GM18511 (cell line): ENCODE measurements at regions not wholly inside any gene's neighbourhood (a gene's known extent, or its start where the extent isn't known, plus 50 kb on each side); places are given as distances from the start of the nearest gene placed in this dataset.

ENCODE experiments used
- ATAC-seq: cut with Tn5 transposase; IDR thresholded peaks from one replicate; pipeline ENCODE4 v1.9.1; 2021; ENCODE audit warnings: mild to moderate bottlenecking, moderate library complexity; ENCODE audit not compliant: unreplicated experiment

DNA sequence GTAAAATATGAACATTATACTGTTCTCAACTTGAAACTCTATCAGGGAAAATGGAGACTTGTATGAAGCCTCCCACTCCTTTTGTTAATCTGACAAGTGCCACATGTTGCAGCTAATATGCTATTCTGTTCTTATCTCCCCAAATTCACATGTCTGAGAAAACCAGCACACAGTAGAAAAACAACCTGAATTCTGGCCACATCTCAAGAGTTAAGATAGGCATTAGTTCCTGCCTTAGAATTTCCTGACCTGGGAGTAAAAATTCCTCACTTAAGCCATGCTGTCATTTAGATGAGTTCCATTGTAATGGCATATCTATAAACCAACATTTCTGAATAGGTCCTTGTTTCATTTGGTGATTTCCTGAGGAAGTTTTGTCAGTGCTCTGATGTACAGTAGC is 1098.5 kb downstream of the EFNB2 start:
- no peak for ATAC-seq

DNA sequence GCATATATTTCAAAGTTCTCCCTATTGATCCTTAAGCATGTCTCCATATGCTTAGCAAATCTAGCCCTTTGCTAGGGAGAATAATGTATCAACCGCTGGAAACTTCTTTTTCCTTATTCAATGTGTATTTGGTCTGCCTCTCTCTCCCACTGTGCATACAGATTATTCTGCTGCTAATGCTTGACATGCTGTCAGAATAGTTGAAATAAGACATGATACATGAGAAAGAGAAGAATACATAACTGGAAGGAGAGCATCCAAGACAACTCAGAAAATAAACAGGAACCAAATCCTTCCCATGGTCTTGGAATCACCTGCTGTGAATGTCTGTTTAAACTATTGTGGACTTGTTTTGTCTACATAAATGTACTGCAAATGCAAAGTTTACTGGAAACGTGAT is 1103.0 kb downstream of the EFNB2 start:
- no peak for ATAC-seq

DNA sequence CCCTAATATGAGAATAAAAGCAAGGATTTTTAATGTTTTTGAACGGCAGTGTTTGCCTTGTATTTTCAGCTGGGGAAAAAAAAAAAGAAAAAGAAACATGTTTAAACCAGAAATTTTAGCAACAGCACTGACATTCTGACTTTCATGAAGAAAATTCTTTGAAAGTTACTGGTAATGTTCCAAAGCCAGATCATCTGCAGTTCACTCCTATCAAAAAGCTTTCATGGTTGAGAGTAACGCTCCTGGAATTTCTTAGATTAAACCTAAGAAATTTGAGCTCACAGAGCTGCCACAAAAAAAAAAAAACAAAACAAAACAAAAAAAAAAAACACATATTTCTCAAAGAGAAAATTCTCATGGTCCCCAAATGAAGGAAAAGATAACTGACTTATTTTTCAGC is 1106.7 kb downstream of the EFNB2 start:
- no peak for ATAC-seq

DNA sequence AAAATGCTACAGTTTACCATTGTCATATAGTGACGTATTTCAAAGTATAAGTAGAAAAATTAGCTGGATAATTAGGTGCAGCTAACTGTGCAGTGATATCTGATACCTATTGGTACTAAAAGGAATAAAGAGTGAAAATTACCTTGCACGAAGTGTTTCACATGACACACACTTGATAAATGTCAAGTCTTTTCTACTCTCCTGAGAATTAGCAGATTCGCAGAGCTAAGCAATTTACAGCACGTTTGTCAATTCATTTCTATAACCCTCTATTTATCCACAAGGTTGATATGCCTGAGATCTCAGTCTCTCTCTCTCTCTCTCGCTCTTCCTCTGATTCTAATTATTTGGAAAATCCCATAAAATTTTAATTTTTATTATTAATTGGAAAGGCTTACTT is 1109.0 kb downstream of the EFNB2 start:
- ATAC-seq, result no peak

DNA sequence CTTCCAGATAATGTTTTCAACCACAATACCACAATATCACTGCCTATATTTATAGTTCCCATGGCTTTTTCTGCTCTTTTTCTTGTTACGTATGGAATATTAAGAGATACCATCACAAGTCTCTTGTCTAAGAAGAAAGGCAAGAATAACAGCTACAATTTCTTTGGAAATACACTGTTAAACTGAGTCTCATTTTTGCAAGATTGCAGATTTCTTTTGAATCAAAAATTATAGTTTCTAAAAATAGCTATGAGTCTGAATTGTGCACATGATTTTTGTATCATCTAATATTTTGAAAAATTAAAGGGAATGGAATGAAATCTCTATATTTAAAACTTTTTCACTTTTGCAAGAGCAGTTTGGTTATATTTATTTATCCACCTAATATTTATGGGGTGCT is 1120.8 kb downstream of the EFNB2 start:
- ATAC-seq, result no peak

DNA sequence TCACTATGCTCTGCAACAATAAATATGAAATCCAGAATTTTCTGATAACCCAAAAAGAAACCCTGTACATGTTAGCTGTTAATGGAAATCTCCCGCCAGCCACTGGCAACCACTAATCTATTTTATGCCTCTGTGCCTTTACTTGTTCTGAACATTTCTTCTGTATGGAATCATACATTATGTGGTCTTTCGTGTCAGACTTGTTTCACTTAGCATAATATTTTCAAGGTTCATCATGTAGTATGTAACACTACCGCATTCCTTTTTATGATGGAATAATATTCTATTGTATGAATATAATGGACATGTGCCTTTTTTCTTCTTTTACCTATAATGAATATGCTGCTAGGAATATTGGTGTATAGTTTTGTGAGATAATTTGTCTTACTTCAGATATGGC is 1123.3 kb downstream of the EFNB2 start:
- ATAC-seq, result no peak

DNA sequence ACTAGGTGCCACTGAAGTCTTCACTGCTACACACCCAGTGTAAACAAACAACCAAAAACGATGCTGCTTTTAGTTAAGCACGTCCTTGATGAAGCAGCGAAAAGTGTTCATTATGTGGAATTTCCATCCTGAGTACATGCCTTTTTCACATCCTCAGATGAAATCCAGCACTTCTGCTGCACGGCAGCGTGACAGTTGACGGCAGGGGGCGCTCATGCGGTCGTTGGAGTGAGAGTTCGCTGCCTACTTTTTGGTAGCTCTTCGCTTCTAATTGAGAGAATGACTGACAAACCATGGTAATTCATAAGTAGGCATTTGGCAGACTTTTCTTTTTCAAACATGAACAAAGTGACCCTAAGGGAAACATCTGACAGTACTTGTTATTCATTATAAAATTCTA is 1124.9 kb downstream of the EFNB2 start:
- no peak for ATAC-seq

DNA sequence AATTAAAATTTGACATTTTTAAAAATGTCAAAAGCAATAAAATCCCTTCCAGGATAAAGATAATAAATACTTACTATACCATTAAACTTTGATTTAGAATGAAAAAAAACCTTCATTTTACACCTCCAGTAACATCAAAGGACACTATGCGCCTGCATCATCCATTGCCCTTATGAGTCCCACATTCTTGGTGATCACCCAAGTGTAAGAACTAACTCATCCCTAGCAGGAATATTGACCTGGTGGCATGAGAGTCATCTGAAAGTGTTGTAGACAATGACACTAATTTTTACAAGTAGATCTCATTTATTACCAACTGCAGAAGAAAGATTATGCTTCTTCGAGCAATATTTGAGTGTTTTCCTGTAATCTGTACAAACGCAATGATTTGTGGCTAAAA is 1128.9 kb downstream of the EFNB2 start:
- no peak for ATAC-seq

DNA sequence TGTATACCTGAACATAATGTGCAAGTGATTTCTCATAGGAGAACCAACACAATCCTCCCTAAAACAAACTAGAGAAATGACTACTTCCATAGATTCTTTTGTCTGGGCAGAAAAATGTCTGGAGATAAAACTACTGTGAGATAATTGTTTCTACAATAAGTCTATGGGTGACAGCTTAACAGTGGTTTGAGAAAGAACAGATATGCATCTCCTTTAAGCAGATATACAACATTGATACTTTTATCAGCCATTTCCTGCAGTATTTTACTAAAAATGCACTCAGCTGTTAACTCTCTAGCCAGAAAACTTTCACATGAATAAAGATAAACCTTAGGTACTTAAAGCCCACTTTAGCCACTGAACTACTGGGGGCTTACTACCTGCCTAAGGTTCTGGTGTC is 1132.4 kb downstream of the EFNB2 start:
- ATAC-seq, result no peak

DNA sequence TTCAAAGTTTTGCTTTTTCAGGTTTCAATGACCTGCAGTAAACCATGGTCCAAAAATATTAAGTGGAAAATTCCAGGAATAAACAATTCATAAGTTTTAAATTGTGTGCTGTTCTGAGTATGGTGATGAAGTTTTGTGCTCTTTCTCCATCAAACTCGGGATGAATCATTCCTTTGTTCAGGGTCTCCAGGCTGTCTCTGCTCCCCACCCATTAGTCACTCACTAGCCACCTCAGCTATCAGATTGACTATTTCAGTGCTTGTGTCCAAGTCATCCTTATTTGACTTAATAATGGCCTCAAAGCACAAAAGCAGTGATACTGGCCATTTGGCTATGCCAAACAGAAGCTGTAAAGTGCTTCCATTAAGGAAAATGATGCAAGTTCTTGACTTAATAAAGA is 1140.4 kb downstream of the EFNB2 start:
- no peak for ATAC-seq

DNA sequence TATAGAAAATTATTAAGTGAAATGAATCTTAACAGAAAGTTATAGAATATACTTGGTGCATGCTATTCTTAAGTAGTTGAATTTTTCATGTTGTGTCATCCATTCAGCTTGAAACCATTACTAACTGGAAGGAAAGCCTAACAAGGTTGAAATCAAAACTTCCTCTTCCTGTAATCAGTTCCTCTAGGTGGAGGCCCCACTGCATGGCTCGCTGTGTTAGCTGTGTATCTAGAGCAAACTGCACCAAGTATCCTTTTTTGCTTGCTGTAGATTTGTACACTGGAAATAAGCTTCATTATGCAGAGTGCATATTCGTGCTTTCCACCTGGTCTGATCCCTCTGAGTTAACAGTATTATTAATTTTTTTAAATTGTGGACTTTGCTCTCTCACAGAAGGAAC is 1146.1 kb downstream of the EFNB2 start:
- no peak for ATAC-seq

DNA sequence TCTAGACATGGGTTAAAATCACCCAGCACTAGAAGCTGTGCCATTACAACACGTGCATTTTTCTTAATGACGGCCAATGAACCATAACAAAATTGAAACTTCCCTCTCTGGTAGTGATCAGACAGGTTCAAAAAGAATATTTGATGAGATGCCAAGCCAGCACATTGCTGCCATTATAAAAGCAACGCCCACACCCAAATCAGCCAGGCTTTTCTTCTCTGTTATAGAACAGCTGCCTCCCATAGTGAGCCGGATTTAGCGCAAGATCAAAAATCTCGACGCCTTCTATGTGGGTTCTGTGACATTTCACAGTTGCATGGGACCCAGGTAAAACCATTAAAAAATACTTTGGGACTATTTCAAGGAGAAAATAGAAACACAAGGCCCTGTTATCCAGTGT is 1158.0 kb downstream of the EFNB2 start:
- no peak for ATAC-seq

DNA sequence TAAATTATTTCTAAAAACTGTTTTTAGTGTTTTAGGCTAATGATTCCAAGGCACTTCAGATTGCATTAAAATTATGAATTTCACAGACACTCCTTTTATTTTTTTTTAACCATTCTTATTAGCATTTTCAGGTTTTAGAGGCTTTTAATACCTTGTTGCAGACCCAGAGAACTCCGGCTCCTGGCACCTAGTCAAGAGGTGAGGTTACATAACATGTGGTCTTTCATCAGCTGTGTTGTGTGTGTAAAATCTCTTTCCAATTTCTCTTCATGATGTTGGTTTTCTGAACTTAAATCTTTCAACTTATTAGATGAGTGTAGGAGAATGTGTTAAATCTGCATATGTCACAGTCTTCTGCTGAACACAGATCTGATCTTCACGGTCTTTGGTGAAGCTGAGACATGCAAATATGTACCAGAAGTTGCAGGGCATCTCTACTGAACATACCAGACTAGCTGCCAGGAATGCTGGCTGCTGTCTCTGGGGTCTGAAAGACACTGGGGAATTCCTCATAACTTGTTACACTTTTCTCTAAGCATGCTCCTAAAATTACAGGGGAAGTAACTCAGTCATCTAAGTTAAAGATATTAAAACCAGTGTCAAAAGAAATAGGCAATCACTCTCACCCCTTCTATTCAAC is 1165.3 kb downstream of the EFNB2 start:
- no peak for ATAC-seq

DNA sequence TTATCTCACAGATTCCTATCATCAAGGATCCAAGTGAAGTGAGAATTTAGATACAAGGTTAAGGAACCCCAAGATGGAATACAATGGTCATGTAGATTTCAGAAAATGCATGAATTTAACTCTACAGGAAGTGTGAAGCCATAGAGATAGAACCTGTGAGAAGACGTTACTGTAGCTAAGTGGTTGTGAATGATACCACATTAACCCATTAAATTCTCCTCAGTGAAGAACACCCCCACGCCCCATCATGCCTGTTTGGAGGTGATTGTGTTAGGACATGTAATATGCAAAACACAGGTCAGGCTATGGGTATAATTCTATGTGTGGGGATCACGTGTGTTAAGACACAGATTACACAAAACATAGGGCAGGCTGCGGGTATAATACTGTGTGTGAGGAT is 1166.7 kb downstream of the EFNB2 start:
- no peak for ATAC-seq

DNA sequence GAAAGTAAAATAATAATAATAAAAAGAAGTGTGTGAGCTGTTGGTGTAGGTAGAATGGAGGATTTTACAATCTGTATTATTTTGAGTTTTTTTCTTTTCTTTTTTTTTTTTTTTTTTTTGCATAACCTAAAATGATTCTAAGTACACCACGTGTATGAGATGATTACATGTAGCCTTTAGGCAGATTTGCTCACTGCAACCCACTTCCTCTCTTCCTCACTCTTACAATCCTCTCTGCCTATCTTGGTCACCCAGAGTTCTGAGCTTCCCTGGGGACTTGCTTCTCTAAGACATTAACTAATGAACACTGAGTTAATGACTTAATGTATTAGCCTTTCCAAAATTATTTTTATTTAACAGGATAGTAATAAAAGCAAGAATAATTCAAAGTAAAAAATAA is 1169.6 kb downstream of the EFNB2 start:
- ATAC-seq, result no peak

DNA sequence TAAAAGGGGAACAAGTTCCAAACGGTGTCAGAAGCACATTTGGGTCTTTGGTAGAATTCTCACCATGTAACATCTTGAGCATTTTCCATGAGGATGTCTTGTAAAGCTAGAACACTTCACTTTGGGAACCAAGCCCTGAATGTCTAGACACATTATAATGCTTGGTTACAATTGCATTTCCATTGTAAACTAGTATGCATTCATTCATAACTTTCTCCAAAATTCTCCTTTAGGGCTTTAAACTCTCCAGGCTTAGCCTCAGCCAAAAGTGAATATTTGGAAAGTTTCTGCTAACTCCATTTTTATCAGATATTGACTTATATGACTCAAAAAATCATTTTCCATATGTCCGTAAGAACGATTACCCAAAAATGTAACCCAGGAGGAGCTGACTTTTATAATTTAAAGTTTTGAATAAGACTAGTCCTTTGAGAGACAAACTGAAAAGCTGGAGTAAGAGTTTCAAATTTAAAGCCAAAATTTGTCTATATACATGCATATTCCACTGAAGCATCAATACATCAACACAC is 1170.4 kb downstream of the EFNB2 start:
- no peak for ATAC-seq

DNA sequence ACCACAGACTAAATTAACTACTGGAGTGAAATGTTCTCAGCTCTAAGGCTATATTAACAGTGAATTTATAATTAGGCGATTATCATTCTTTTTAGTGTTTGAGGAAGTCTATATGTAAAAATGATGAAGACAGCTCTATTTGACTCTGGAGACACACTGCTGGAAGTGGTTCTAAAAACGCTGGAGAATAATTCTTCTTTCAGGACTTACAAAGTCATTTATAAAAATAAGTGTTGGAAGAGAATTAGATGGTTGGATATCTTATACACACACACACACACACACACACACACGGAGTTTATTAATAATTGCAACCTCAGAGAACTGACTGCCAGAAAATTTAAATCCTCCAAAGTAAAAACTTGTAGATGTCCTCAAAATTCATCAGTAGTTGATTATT is 1171.3 kb downstream of the EFNB2 start:
- ATAC-seq, result no peak

DNA sequence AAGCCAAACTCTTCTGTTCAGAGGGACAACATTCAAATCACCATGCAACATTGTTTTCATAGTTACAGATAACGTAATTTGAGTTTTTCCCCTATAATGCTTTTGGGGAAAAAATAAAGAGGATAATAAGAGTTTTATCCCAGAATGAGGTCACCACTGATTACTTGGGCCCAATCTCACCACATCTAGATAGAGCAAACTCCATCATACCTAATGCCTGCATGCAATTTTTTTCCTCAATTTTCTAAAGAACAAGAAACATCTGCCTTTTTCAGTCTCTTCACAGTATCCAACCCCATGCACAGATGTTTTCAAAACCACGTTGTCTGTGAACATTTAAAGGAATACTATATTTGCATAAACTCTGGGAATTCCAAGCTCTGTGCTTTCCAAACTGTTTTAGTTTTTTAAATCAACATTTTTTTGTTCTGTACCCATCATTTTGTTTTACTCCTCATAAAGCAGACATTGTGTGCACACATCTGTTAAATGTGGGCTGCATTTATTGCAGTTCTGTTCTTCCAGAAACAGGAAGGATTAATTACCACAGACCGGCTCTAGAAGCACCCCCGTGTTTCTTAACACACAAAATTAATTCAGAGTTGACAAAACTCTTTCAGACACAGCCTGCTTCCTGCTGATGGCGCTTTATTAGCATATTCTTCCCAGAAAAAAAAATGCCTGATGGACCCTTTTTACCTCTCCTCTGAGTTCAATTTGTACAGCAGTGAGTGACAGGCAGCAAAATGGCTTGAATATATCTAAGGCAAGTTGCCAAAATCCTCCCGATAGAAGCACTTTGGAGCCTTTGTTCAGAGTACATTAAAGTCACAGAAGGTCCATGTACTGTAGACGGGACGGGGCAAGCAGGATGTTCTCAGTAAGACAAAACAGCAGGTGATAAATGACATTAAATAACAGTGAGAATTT is 1171.9 kb downstream of the EFNB2 start:
- no peak for ATAC-seq

DNA sequence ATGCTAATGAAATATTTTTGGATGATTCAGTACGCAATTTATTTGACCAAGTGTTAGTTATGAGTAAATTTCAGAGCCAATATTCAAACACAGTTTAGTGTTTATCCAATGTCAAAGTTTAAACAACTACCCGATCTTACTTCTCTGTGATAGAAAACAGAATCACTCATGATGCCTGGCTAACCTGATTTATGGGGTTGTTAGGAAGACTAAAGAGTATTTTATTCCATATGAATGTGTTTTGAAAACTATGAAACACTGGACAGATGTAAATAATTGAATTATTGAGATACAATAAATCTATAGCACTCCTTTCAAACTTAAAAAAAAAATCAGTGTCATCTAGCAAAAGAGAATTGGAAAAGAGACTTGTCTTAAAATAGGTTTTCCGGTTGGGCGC is 1181.8 kb downstream of the EFNB2 start:
- no peak for ATAC-seq

DNA sequence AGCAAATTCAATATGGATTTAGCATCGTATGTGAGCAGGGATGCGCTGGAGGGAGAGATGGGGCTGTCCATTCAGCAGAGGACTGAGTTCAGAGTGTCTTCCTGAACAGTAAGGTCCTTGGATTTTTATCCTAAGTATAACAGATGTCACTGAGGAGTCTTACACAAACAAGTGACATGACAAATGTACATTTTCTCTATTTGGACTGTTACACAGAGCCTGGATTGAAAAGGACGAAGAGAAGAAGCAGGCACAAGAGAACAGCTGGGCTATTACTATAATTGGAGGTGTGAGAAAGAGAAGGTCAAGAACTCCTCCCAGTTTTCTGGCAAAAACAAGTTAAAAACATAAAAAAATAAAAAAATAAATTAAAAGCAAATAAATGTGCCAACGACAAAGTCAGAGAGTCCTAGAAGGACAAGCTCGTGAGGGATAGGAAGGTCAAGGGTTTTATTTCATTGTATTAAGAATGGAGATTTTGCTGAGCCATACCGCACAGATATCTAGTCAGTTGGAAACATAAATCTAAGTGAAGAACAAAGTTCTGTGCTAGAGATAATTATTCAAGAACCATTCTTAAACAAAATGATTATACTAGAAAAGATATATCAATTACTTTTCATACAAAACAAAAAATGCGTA is 1186.3 kb downstream of the EFNB2 start:
- no peak for ATAC-seq

DNA sequence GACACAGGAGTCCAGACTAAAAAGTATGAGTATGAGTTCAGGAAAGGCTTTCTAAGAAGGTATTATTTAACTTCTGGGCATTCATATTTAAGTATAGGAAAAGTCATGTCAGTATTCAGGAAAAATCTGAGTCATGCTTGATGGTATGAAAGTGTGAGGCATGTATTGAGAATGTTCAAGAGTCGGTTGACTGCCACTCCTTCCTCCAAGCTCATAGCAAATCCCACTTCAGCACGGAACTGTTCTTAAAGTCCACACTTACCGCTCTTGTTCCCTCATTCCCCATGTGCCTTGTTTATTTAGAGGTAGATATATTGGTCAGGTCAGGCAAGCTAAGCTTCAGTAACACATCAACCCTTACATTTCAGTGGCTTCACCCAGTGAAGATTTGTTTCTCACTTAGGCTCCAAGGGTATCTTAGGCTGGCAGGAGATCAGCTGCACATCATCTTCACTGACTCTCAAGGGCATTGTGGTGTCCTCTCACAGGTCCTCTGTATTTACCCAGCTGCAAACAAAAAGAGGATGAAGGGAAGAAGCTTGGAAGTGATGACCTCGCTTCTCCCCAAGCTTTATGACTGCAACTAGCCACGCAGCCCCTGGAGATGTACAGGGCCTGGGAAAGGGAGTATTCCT is 1189.2 kb downstream of the EFNB2 start:
- ATAC-seq, result no peak
